WTC11 (cell line): ENCODE measurements at regions not wholly inside any gene's neighbourhood (a gene's known extent, or its start where the extent isn't known, plus 50 kb on each side); places are given as distances from the start of the nearest gene placed in this dataset.

ENCODE experiments used
- ATAC-seq: fragments of 200-7000 bp; cut with Tn5 transposase; 2 replicates; pipeline ENCODE4 v1.10.0; 2021; ENCODE audit warnings: mild to moderate bottlenecking, moderate library complexity
- CTCF ChIA-PET: fragments of 300-600 bp; sonication (Branson Sonifier 250); formaldehyde crosslinking; loops from one replicate; lab custom pipeline; 2021; ENCODE audit warnings: antibody characterized with exemption; lab: Charles Lee
- POLR2A ChIA-PET: fragments of 350-600 bp; sonication (Branson Sonifier 250); formaldehyde crosslinking; loops from one replicate; lab custom pipeline; 2021; ENCODE audit warnings: antibody characterized with exemption; lab: Charles Lee
- DNase-seq: peaks from one replicate; pipeline ENCODE4 v3.0.0; 2021; ENCODE audit warnings: low spot score
- H3K27ac Mint-ChIP-seq: 2 replicates; pipeline ENCODE4 v1.8.0; 2021; ENCODE audit warnings: mixed read lengths
- H3K27me3 Mint-ChIP-seq: 2 replicates; pipeline ENCODE4 v1.8.0; 2021; ENCODE audit warnings: low read depth, mild to moderate bottlenecking, moderate library complexity, mixed read lengths
- H3K36me3 Mint-ChIP-seq: 2 replicates; pipeline ENCODE4 v1.8.0; 2021; ENCODE audit warnings: mixed read lengths
- H3K4me1 Mint-ChIP-seq: 2 replicates; pipeline ENCODE4 v1.8.0; 2022; ENCODE audit warnings: mixed read lengths
- H3K4me3 Mint-ChIP-seq: 2 replicates; pipeline ENCODE4 v1.8.0; 2021; ENCODE audit warnings: mild to moderate bottlenecking, moderate library complexity, mixed read lengths
- H3K9me3 Mint-ChIP-seq: 2 replicates; pipeline ENCODE4 v1.8.0; 2021; ENCODE audit warnings: mixed read lengths
- CBFB ChIP-seq: sonication (generic); formaldehyde crosslinking; IDR thresholded peaks from 2 replicates; pipeline ENCODE4 v1.8.1; 2022; ENCODE audit warnings: mild to moderate bottlenecking, low read depth, missing genetic modification reagents
- CREM ChIP-seq: sonication (generic); formaldehyde crosslinking; IDR thresholded peaks from 2 replicates; pipeline ENCODE4 v1.8.1; 2022; ENCODE audit warnings: mild to moderate bottlenecking, missing genetic modification reagents, moderate library complexity
- ERG ChIP-seq: fragments of 250-450 bp; sonication (Bioruptor Pico); IDR thresholded peaks from 2 replicates; pipeline ENCODE4 v1.8.0; 2021; ENCODE audit warnings: mild to moderate bottlenecking
- FOXJ3 ChIP-seq: sonication (generic); formaldehyde crosslinking; IDR thresholded peaks from 2 replicates; pipeline ENCODE4 v1.9.0; 2021; ENCODE audit warnings: missing genetic modification reagents, mild to moderate bottlenecking, borderline replicate concordance
- FOXP4 ChIP-seq: sonication (generic); formaldehyde crosslinking; IDR thresholded peaks from 2 replicates; pipeline ENCODE4 v1.8.0; 2022; ENCODE audit warnings: mild to moderate bottlenecking, missing genetic modification reagents
- GTF2I ChIP-seq: fragments of 250-450 bp; sonication (Bioruptor Pico); conservative IDR thresholded peaks from 2 replicates; pipeline ENCODE4 v1.4.0; 2021; ENCODE audit warnings: mild to moderate bottlenecking
- KAT7 ChIP-seq: sonication (generic); formaldehyde crosslinking; IDR thresholded peaks from 2 replicates; pipeline ENCODE4 v1.8.1; 2023; ENCODE audit warnings: missing genetic modification reagents, mild to moderate bottlenecking, borderline replicate concordance
- NR2C2 ChIP-seq: sonication (generic); formaldehyde crosslinking; IDR thresholded peaks from 2 replicates; pipeline ENCODE4 v1.8.0; 2022; ENCODE audit warnings: mild to moderate bottlenecking, missing genetic modification reagents
- PRRX2 ChIP-seq: fragments of 250-450 bp; sonication (Bioruptor Pico); IDR thresholded peaks from 2 replicates; pipeline ENCODE4 v1.8.0; 2021; ENCODE audit warnings: mild to moderate bottlenecking
- RELA ChIP-seq: sonication (generic); formaldehyde crosslinking; IDR thresholded peaks from 2 replicates; pipeline ENCODE4 v1.8.1; 2022; ENCODE audit warnings: missing genetic modification reagents, mild to moderate bottlenecking, borderline replicate concordance
- SMAD4 ChIP-seq: sonication (generic); formaldehyde crosslinking; IDR thresholded peaks from 2 replicates; pipeline ENCODE4 v1.8.0; 2022; ENCODE audit warnings: mild to moderate bottlenecking, missing genetic modification reagents
- SOX15 ChIP-seq: fragments of 250-450 bp; sonication (Bioruptor Pico); IDR thresholded peaks from 2 replicates; pipeline ENCODE4 v1.9.0; 2021; ENCODE audit warnings: mild to moderate bottlenecking
- TEAD1 ChIP-seq: sonication (generic); formaldehyde crosslinking; IDR thresholded peaks from 2 replicates; pipeline ENCODE4 v1.8.0; 2022; ENCODE audit warnings: mild to moderate bottlenecking, missing genetic modification reagents
- ZNF232 ChIP-seq: sonication (generic); formaldehyde crosslinking; IDR thresholded peaks from 2 replicates; pipeline ENCODE4 v1.8.0; 2022; ENCODE audit warnings: mild to moderate bottlenecking, missing genetic modification reagents
- TF ChIP-seq, protein P1 (sequence below): sonication (generic); formaldehyde crosslinking; IDR thresholded peaks from 2 replicates; pipeline ENCODE4 v1.8.1; 2023; ENCODE audit warnings: mild to moderate bottlenecking, missing genetic modification reagents, moderate library complexity
- TF ChIP-seq, protein P2 (sequence below): sonication (generic); formaldehyde crosslinking; IDR thresholded peaks from 2 replicates; pipeline ENCODE4 v1.8.0; 2023; ENCODE audit warnings: missing genetic modification reagents, mild to moderate bottlenecking, borderline replicate concordance
- TF ChIP-seq, protein P3 (sequence below): sonication (generic); formaldehyde crosslinking; IDR thresholded peaks from 2 replicates; pipeline ENCODE4 v1.8.1; 2023; ENCODE audit warnings: mild to moderate bottlenecking, moderate library complexity, missing genetic modification reagents

GRCh38 chr11:130635937-130636630 lies 187.6 kb downstream of the ADAMTS15 start:
- ChIA-PET CTCF (interaction anchor here (1.0 kb wide), 1 partner anchor 226 kb away, joined by 5 read pairs; no protein-coding TSS in a partner anchor), POLR2A (interaction anchor here (1.0 kb wide), 1 partner anchor 39 kb away, joined by 3 read pairs; no protein-coding TSS in a partner anchor)
- DNase-seq (no peak), ATAC-seq (no peak)
- TF ChIP-seq ERG (CRISPR knock-in tag) (no peak), SMAD4 (CRISPR knock-in tag) (no peak), RELA (CRISPR knock-in tag) (no peak), KAT7 (no peak), FOXP4 (CRISPR knock-in tag) (no peak), ZNF232 (CRISPR knock-in tag) (no peak), CREM (CRISPR knock-in tag) (no peak), TEAD1 (no peak), NR2C2 (CRISPR knock-in tag) (no peak), CBFB (CRISPR knock-in tag) (no peak), GTF2I (CRISPR knock-in tag) (no peak), FOXJ3 (CRISPR knock-in tag) (no peak), PRRX2 (CRISPR knock-in tag) (no peak), SOX15 (CRISPR knock-in tag) (no peak)
- TF ChIP-seq, protein P1, sequence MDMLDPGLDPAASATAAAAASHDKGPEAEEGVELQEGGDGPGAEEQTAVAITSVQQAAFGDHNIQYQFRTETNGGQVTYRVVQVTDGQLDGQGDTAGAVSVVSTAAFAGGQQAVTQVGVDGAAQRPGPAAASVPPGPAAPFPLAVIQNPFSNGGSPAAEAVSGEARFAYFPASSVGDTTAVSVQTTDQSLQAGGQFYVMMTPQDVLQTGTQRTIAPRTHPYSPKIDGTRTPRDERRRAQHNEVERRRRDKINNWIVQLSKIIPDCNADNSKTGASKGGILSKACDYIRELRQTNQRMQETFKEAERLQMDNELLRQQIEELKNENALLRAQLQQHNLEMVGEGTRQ (CRISPR knock-in tag): no peak
- TF ChIP-seq, protein P2, sequence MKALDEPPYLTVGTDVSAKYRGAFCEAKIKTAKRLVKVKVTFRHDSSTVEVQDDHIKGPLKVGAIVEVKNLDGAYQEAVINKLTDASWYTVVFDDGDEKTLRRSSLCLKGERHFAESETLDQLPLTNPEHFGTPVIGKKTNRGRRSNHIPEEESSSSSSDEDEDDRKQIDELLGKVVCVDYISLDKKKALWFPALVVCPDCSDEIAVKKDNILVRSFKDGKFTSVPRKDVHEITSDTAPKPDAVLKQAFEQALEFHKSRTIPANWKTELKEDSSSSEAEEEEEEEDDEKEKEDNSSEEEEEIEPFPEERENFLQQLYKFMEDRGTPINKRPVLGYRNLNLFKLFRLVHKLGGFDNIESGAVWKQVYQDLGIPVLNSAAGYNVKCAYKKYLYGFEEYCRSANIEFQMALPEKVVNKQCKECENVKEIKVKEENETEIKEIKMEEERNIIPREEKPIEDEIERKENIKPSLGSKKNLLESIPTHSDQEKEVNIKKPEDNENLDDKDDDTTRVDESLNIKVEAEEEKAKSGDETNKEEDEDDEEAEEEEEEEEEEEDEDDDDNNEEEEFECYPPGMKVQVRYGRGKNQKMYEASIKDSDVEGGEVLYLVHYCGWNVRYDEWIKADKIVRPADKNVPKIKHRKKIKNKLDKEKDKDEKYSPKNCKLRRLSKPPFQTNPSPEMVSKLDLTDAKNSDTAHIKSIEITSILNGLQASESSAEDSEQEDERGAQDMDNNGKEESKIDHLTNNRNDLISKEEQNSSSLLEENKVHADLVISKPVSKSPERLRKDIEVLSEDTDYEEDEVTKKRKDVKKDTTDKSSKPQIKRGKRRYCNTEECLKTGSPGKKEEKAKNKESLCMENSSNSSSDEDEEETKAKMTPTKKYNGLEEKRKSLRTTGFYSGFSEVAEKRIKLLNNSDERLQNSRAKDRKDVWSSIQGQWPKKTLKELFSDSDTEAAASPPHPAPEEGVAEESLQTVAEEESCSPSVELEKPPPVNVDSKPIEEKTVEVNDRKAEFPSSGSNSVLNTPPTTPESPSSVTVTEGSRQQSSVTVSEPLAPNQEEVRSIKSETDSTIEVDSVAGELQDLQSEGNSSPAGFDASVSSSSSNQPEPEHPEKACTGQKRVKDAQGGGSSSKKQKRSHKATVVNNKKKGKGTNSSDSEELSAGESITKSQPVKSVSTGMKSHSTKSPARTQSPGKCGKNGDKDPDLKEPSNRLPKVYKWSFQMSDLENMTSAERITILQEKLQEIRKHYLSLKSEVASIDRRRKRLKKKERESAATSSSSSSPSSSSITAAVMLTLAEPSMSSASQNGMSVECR (CRISPR knock-in tag): no peak
- TF ChIP-seq, protein P3, sequence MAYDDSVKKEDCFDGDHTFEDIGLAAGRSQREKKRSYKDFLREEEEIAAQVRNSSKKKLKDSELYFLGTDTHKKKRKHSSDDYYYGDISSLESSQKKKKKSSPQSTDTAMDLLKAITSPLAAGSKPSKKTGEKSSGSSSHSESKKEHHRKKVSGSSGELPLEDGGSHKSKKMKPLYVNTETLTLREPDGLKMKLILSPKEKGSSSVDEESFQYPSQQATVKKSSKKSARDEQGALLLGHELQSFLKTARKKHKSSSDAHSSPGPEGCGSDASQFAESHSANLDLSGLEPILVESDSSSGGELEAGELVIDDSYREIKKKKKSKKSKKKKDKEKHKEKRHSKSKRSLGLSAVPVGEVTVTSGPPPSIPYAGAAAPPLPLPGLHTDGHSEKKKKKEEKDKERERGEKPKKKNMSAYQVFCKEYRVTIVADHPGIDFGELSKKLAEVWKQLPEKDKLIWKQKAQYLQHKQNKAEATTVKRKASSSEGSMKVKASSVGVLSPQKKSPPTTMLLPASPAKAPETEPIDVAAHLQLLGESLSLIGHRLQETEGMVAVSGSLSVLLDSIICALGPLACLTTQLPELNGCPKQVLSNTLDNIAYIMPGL (CRISPR knock-in tag): no peak
- Mint-ChIP-seq H3K9me3 (no peaks in the 10 kb centered on the region), H3K4me3 (no peak overlapping the region), H3K27me3 (no peaks in the 10 kb centered on the region; the same call in 1 of the 2 replicates), H3K4me1 (peaks cover 10% of the 10 kb centered on the region), H3K36me3 (no peaks in the 10 kb centered on the region), H3K27ac (no peak overlapping the region)
